Natural killer cell (primary cell): ENCODE measurements at regions not wholly inside any gene's neighbourhood (a gene's known extent, or its start where the extent isn't known, plus 50 kb on each side); places are given as distances from the start of the nearest gene placed in this dataset.

Experiments
- ATAC-seq, 3 donors: fragments of 150-1000 bp in 2 of 3; fragments of 200-7000 bp in 1 of 3; cut with Tn5 transposase; 1 replicate in 1 of 3; 2 replicates in 2 of 3; pipeline ENCODE4 v1.10.0; 2021; ENCODE audit warnings: mild to moderate bottlenecking in 2 of 3, moderate library complexity in 2 of 3
- DNase-seq, 2 donors: peaks; one replicate each; pipeline versions ENCODE4 v3.0.0 to v3.0.0-alpha.2; 2013 to 2021; ENCODE audit warnings: mixed read lengths in 1 of 2
- H3K27ac ChIP-seq: one replicate; pipeline ENCODE4 v1.5.1; 2013; ENCODE audit warnings: mild to moderate bottlenecking, low read length
- H3K27me3 ChIP-seq: one replicate; pipeline ENCODE4 v1.6.1; 2013; ENCODE audit warnings: low read length; ENCODE audit not compliant: control insufficient read depth, insufficient read depth
- H3K36me3 ChIP-seq: one replicate; pipeline ENCODE4 v1.6.1; 2013; ENCODE audit warnings: low read length; ENCODE audit not compliant: control insufficient read depth, insufficient read depth
- H3K4me1 ChIP-seq: one replicate; pipeline ENCODE4 v1.6.1; 2013; ENCODE audit warnings: low read length; ENCODE audit not compliant: control insufficient read depth, insufficient read depth
- H3K4me3 ChIP-seq: one replicate; pipeline ENCODE4 v1.5.1; 2013; ENCODE audit warnings: low read length
- H3K9me3 ChIP-seq: one replicate; pipeline ENCODE4 v1.6.1; 2013; ENCODE audit warnings: low read length; ENCODE audit not compliant: control insufficient read depth, insufficient read depth
- H3K27ac Mint-ChIP-seq, 2 donors: one replicate each; pipeline ENCODE4 v1.8.0; 2022; ENCODE audit warnings: mild to moderate bottlenecking in 2 of 2, mixed read lengths in 2 of 2, moderate library complexity in 1 of 2
- H3K27me3 Mint-ChIP-seq, 2 donors: one replicate each; pipeline ENCODE4 v1.8.0; 2022; ENCODE audit warnings: low read depth in 2 of 2, mixed read lengths in 2 of 2
- H3K36me3 Mint-ChIP-seq: one replicate; pipeline ENCODE4 v1.8.0; 2022; ENCODE audit warnings: mixed read lengths
- H3K4me1 Mint-ChIP-seq, 2 donors: one replicate each; pipeline ENCODE4 v1.8.0; 2022; ENCODE audit warnings: mixed read lengths in 2 of 2
- H3K4me3 Mint-ChIP-seq: one replicate; pipeline ENCODE4 v1.8.0; 2022; ENCODE audit warnings: mild to moderate bottlenecking, moderate library complexity, mixed read lengths
- H3K9me3 Mint-ChIP-seq, 2 donors: one replicate each; pipeline ENCODE4 v1.8.0; 2022; ENCODE audit warnings: mixed read lengths in 2 of 2
- WGBS: methylation state at CpG from one replicate; pipeline ENCODE4 v1.1.7; 2013; ENCODE audit warnings: missing lambda C conversion rate; ENCODE audit not compliant: insufficient coverage; 5-methylcytosine and 5-hydroxymethylcytosine counted together
- intact Hi-C: fragments of 100-400 bp; cut with micrococcal nuclease; formaldehyde crosslinking; loops from one replicate; pipeline ENCODE4 v1.14.2; 2022
- TF ChIP-seq, protein P1 (sequence below): fragments of 200-600 bp; IDR thresholded peaks from one replicate; pipeline ENCODE4 v1.8.0; 2022; ENCODE audit warnings: antibody characterized with exemption

DNA sequence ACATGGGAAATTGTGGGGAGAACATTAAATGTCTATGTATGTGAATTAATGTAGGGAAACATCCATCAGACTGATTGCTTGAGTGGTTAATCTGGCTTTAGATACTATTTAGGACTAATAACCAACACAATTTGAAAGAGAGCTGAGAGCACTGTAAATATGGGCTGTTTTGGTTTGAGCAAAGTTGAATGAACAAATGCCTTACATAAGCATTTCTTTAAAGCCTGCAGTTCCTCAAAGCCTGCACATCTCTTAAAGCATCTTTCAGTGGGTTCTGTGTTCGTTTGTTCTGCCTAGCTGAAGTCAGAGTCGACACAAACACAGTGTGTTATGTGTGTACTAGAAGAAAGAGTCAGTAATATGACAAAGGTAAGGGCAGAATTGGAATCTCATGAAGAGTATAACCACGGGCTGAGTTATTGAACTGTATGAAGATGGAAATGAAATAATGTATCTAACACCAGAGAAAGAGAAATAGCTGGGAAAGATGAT lies 350.0 kb downstream of the SIPA1L2 start:
- intact Hi-C loops: no loop called here
- no peaks in the 10 kb centered on the region for H3K36me3 Mint-ChIP-seq
- no peak overlapping the region for H3K4me3 ChIP-seq
- H3K4me1 ChIP-seq: no peaks in the 10 kb centered on the region
- H3K36me3 ChIP-seq: no peaks in the 10 kb centered on the region
- H3K27ac ChIP-seq: no peak overlapping the region
- no peaks in the 10 kb centered on the region for H3K9me3 ChIP-seq
- no peaks in the 10 kb centered on the region for H3K9me3 Mint-ChIP-seq
- H3K4me3 Mint-ChIP-seq: no peak overlapping the region
- H3K27me3 ChIP-seq: no peaks in the 10 kb centered on the region
- 64% methylated on average over 3 of the region's 3 CpGs for WGBS
- no peak overlapping the region for H3K27ac Mint-ChIP-seq
- TF ChIP-seq, protein P1, sequence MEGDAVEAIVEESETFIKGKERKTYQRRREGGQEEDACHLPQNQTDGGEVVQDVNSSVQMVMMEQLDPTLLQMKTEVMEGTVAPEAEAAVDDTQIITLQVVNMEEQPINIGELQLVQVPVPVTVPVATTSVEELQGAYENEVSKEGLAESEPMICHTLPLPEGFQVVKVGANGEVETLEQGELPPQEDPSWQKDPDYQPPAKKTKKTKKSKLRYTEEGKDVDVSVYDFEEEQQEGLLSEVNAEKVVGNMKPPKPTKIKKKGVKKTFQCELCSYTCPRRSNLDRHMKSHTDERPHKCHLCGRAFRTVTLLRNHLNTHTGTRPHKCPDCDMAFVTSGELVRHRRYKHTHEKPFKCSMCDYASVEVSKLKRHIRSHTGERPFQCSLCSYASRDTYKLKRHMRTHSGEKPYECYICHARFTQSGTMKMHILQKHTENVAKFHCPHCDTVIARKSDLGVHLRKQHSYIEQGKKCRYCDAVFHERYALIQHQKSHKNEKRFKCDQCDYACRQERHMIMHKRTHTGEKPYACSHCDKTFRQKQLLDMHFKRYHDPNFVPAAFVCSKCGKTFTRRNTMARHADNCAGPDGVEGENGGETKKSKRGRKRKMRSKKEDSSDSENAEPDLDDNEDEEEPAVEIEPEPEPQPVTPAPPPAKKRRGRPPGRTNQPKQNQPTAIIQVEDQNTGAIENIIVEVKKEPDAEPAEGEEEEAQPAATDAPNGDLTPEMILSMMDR: no peak
- peaks cover 21 to 36% of the 10 kb centered on the region in 2 donors for H3K27me3 Mint-ChIP-seq
- ATAC-seq (no peak), DNase-seq (no peak)
- no peaks in the 10 kb centered on the region for H3K4me1 Mint-ChIP-seq

DNA sequence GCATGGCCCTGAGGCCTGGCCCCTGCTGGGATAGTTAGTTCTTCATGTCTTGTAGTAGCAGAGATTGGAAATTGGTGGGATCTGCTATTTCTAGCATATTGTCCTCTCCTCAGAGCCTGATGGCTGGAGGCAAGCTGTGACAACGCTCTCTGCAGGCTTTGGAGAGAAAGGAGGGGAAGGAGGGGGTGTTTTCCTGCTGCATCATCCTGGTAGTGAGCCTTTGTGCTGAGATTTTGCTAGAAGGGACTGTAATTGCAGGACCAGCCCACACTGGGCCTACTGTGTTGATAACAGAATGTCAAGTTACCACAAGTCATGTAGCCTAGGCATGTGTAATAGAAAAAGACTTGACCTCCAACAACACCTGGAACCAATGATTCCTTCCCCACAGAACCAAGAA lies 351.0 kb downstream of the SIPA1L2 start:
- intact Hi-C loops: no loop called here
- H3K9me3 ChIP-seq: no peaks in the 10 kb centered on the region
- no peaks in the 10 kb centered on the region for H3K36me3 ChIP-seq
- TF ChIP-seq, protein P1: no peak
- H3K4me3 ChIP-seq: no peak overlapping the region
- H3K4me1 Mint-ChIP-seq: no peaks in the 10 kb centered on the region
- ATAC-seq: no peak
- H3K27me3 ChIP-seq: no peaks in the 10 kb centered on the region
- H3K4me3 Mint-ChIP-seq: no peak overlapping the region
- H3K27ac Mint-ChIP-seq: no peak overlapping the region
- no peak for DNase-seq
- H3K9me3 Mint-ChIP-seq: no peaks in the 10 kb centered on the region
- peaks cover 21 to 40% of the 10 kb centered on the region in 2 donors for H3K27me3 Mint-ChIP-seq
- H3K27ac ChIP-seq: no peak overlapping the region
- H3K36me3 Mint-ChIP-seq: no peaks in the 10 kb centered on the region
- no peaks in the 10 kb centered on the region for H3K4me1 ChIP-seq
- WGBS: 70% methylated on average over 1 of the region's 1 CpG

DNA sequence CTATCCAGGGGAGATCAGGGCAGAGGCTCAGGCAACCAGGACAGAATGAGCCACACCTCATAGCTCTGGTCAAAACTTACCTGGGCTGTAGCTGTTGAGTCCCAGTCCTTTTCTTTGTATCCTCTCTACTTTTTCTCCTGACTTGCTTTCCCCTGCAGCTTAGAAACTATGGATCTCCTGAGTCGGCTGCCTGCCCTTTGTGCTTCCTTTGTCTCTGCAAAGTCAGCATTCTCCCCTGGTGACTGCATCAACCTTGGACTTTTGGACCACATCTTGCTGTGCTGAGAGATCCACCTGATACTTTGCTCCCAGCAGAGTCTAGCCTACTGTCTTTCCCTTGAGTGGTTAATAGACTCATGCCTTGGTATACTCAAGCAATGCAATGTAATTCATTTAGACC lies 353.3 kb downstream of the SIPA1L2 start:
- H3K4me3 ChIP-seq: no peak overlapping the region
- H3K4me3 Mint-ChIP-seq: no peak overlapping the region
- intact Hi-C loops: no loop called here
- WGBS: 86% methylated on average over 1 of the region's 1 CpG
- DNase-seq: no peak
- H3K27me3 Mint-ChIP-seq: peaks cover 22 to 51% of the 10 kb centered on the region in 2 donors
- H3K27ac ChIP-seq: no peak overlapping the region
- no peaks in the 10 kb centered on the region for H3K4me1 Mint-ChIP-seq
- H3K36me3 ChIP-seq: no peaks in the 10 kb centered on the region
- H3K9me3 ChIP-seq: no peaks in the 10 kb centered on the region
- H3K36me3 Mint-ChIP-seq: no peaks in the 10 kb centered on the region
- no peaks in the 10 kb centered on the region for H3K27me3 ChIP-seq
- no peaks in the 10 kb centered on the region for H3K4me1 ChIP-seq
- no peak overlapping the region for H3K27ac Mint-ChIP-seq
- ATAC-seq: no peak
- no peaks in the 10 kb centered on the region for H3K9me3 Mint-ChIP-seq
- TF ChIP-seq, protein P1: no peak

DNA sequence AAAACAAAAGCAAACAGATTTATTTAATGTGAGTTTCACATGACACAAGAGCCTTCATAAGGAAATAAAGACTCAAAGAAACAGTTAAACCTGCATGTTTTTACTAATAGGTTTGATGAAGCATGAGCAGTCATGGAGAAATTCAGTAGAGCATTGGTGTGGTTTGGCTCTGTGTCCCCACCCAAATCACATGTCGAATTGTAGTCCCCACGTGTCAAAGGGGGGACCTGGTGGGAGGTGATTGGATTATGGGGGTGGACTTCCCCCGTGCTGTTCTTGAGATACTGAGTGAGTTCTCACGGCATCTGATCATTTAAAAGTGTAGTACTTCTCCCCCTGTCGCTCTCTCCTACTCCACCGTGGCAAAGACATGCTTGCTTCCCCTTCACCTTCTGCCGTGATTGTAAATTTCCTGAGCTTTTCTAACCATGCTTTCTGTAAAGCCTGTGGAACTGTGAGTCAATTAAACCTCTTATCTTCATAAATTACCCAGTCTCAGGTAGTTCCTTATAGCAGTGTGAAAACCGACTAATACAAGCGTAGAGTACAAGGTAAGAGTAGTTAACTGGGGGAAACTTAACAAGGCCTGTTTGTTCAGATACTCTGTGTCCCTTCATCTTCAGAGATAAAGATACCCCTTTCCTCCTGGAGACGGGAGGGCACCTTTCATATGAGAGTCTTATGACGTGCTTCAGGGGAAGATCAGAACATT lies 354.8 kb downstream of the SIPA1L2 start:
- Mint-ChIP-seq H3K9me3 (no peaks in the 10 kb centered on the region), H3K36me3 (no peaks in the 10 kb centered on the region), H3K4me1 (no peaks in the 10 kb centered on the region), H3K4me3 (no peak overlapping the region), H3K27ac (no peak overlapping the region), H3K27me3 (peaks cover 12 to 52% of the 10 kb centered on the region in 2 donors)
- Histone ChIP-seq H3K36me3 (no peaks in the 10 kb centered on the region), H3K4me3 (no peak overlapping the region), H3K4me1 (no peaks in the 10 kb centered on the region), H3K27ac (no peak overlapping the region), H3K27me3 (no peaks in the 10 kb centered on the region), H3K9me3 (no peaks in the 10 kb centered on the region)
- 78% methylated on average over 9 of the region's 11 CpGs for WGBS
- ATAC-seq: no peak
- intact Hi-C loops: no loop called here
- TF ChIP-seq, protein P1: no peak
- no peak for DNase-seq
